Adipocyte (in vitro differentiated cells): ENCODE measurements at regions not wholly inside any gene's neighbourhood (a gene's known extent, or its start where the extent isn't known, plus 50 kb on each side); places are given as distances from the start of the nearest gene placed in this dataset.

Source experiments
- DNase-seq: peaks from one replicate; pipeline ENCODE4 v3.0.0-alpha.2; 2015; ENCODE audit warnings: low read depth
- H3K27me3 ChIP-seq: replicated peaks from 2 replicates; pipeline ENCODE4 v1.7.0; 2013; ENCODE audit warnings: mild to moderate bottlenecking, low read length, moderate library complexity; ENCODE audit not compliant: control insufficient read depth, insufficient read depth
- H3K36me3 ChIP-seq: 2 replicates; pipeline ENCODE4 v1.7.0; 2013; ENCODE audit warnings: low read length, mild to moderate bottlenecking, moderate library complexity; ENCODE audit not compliant: control insufficient read depth, insufficient read depth, severe bottlenecking
- H3K4me1 ChIP-seq: 2 replicates; pipeline ENCODE4 v1.7.0; 2013; ENCODE audit warnings: mild to moderate bottlenecking, low read length, moderate library complexity; ENCODE audit not compliant: control insufficient read depth, insufficient read depth
- H3K4me3 ChIP-seq: 2 replicates; pipeline ENCODE4 v1.7.0; 2013; ENCODE audit warnings: mild to moderate bottlenecking, low read length, moderate library complexity
- H3K9ac ChIP-seq: 2 replicates; pipeline ENCODE4 v1.7.0; 2013; ENCODE audit warnings: mild to moderate bottlenecking, low read length, moderate library complexity
- H3K9me3 ChIP-seq: 2 replicates; pipeline ENCODE4 v1.7.0; 2013; ENCODE audit warnings: mild to moderate bottlenecking, low read length, moderate library complexity; ENCODE audit not compliant: control insufficient read depth

DNA sequence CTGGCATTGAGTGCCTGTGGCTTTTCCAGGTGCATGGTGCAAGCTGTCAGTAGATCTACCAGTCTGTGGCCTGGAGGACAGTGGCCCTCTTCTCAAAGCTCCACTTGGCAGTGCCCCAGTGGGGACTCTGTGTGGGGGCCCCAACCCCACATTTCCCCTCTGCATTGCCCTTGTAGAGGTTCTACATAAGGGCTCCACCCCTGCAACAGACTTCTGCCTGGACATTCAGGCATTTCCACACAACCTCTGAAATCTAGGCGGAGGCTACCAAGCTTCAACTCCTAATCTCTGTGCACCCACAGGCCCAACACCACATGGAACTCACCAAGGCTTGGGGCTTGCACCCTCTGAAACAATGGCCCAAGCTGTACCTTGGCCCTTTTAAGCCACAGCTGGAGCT, 102.7 kb upstream of the PLEKHG7 start:
- H3K27me3 ChIP-seq = no peaks in the 10 kb centered on the region
- no peak overlapping the region for H3K4me3 ChIP-seq
- no peaks in the 10 kb centered on the region for H3K36me3 ChIP-seq
- H3K9me3 ChIP-seq = no peaks in the 10 kb centered on the region
- H3K4me1 ChIP-seq = peaks cover 32% of the 10 kb centered on the region
- H3K9ac ChIP-seq = no peak overlapping the region
- no peak for DNase-seq

DNA sequence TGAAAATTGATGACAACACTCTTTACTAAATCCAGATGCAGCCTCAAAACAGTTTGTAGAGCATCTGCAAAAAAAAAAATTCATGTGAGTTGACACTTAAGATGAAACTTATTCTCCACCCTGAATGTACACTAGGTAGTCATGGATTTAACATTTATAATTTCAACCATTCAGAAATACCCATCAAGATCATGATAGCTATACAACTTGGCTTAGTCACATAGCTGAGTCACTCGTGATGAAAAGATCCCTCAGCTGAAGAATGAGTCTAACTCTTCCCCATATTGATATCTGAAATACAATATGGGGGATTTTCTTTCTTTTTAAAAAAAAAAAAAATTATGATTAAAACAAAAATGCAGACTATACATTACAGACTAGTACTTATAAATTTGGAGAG, 104.8 kb upstream of the PLEKHG7 start:
- Histone ChIP-seq H3K4me3 (no peak overlapping the region), H3K9ac (no peak overlapping the region), H3K36me3 (no peaks in the 10 kb centered on the region), H3K9me3 (no peaks in the 10 kb centered on the region), H3K4me1 (peaks cover 19% of the 10 kb centered on the region), H3K27me3 (no peaks in the 10 kb centered on the region)
- DNase-seq = peak; percentile 41

DNA sequence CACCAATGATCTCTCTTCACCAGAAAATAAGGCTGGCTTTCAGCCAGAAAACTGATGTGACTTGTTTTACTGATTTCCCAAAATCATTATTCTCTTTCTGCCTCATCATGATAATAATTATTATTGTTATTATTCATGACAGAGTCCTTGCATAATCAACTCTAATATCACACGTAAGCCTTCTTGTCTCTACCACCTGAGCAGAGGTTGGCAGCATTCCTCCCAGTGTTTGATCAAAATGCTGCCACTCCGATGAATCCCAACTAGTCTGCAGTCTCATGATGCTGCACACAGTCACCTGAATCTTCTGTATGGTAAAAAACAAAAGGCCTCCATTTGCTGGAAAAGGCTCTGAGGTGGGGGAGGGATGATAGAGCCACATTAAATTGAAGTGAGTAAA, 105.7 kb upstream of the PLEKHG7 start:
- Histone ChIP-seq H3K36me3 (no peaks in the 10 kb centered on the region), H3K4me1 (peaks cover 10% of the 10 kb centered on the region), H3K27me3 (no peaks in the 10 kb centered on the region), H3K9me3 (no peaks in the 10 kb centered on the region), H3K9ac (no peak overlapping the region), H3K4me3 (no peak overlapping the region)
- no peak for DNase-seq

DNA sequence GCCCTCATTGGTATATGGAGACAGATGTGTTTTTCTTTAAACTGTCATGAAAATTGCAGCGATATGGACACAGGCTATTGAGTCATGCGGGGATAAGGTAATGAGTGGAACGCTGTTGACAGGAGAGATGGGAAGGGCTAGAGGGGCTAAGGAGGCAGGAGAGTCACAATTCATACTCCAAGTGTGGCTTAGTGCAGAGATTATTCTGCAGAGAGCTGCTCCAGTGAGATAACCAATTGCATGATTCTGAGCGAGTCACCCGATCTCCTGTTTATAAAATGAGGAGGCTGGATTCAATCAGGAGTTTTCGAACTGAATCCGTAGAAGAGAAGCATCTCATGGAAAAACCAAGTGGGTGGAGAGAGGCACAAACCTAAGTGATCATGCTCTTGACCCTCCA, 106.4 kb upstream of the PLEKHG7 start:
- DNase-seq = peak; percentile 62

DNA sequence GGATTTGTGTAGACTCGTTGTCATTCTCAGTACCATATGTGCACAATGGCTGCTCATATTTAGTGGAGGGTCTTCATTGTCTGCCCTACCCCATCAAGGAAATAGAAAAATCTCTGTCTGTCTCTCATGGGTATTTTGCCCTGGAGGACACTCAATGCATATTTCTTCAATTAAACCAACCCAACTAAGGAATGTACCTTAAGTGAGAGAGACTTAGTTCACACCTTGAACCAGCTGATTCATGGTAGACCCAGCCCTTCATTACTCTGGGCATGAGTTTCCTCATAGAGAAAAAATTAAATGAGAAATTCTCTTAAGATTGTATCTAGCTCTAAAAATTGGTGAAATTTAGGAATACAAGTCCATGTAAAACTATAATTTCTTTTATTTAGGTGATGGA, 107.1 kb upstream of the PLEKHG7 start:
- H3K9ac ChIP-seq = no peak overlapping the region

More for the DNA sequence above, 106.4 kb upstream of the PLEKHG7 start:
- peaks cover 7% of the 10 kb centered on the region for H3K4me1 ChIP-seq
- no peaks in the 10 kb centered on the region for H3K36me3 ChIP-seq
- H3K27me3 ChIP-seq = no peaks in the 10 kb centered on the region
- no peak overlapping the region for H3K9ac ChIP-seq
- no peaks in the 10 kb centered on the region for H3K9me3 ChIP-seq
- H3K4me3 ChIP-seq = no peak overlapping the region

DNA sequence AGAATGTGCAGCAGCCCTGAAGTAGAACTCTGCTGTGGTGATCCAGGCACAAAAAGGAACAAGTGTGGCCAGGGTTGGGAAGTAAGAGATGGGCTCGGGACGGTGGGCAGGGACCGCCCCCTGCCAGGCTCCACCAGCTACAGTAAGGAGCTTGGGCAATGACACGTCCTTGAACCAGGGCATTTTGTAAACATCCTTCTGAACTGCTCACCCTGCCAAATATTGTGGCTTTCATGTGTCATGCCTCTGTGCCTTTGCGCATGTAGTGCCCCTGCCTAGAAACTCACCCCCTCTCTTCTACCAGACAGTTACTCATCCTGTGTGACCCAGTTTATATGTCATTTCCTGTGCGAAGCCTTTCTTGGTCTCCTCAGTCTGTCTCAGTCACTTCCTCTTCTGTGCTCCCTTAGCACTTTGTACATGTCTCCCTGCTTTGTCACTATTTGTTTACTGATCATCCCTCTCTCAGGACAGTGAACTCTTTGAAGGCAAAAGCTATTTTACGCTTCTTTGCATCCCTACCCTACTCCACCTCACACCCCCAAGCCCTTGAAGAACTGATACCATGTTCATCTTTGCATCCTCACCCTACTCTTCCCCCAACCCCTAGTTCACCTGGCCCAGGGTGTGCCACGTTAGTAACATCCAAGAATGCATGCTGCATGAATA, 108.9 kb upstream of the PLEKHG7 start:
- Histone ChIP-seq H3K36me3 (no peaks in the 10 kb centered on the region), H3K4me1 (peaks cover 7% of the 10 kb centered on the region), H3K4me3 (no peak overlapping the region), H3K27me3 (no peaks in the 10 kb centered on the region), H3K9ac (no peak overlapping the region), H3K9me3 (no peaks in the 10 kb centered on the region)
- peak; percentile 58 for DNase-seq

More for the DNA sequence above, 107.1 kb upstream of the PLEKHG7 start:
- DNase-seq = no peak
- H3K36me3 ChIP-seq = no peaks in the 10 kb centered on the region
- H3K4me1 ChIP-seq = peaks cover 7% of the 10 kb centered on the region
- H3K4me3 ChIP-seq = no peak overlapping the region
- H3K27me3 ChIP-seq = no peaks in the 10 kb centered on the region
- H3K9me3 ChIP-seq = no peaks in the 10 kb centered on the region

DNA sequence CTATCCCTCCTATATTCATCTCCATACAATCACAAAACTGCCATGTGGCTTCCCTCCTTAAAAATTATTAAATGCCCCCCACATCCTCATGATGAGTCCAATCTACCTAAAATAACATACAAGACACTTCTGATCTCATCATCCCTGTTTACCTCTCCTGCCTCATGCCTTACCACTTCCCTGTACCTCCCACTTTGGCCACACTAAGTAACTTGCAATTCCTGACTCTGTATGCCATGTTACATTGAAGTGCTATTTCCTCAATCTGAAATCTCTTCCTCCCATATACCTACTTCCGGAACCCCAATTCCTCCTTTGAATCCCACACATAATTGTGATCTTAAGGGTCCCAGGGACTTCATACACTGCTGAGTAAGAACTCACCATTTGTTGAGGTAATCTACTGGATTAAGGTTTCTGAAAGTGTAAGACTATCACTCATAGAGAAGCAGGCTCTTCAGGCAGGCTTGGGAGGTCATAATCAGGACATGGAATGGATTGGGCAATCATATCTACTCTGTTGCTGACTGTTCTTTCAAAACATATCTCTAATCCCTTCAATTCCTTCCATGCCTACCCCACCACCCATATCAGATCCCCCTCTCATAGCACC, 117.6 kb upstream of the PLEKHG7 start:
- H3K4me3 ChIP-seq = no peak overlapping the region
- DNase-seq = peak; percentile 41
- no peaks in the 10 kb centered on the region for H3K36me3 ChIP-seq
- no peaks in the 10 kb centered on the region for H3K27me3 ChIP-seq
- H3K4me1 ChIP-seq = peaks cover 8% of the 10 kb centered on the region
- no peak overlapping the region for H3K9ac ChIP-seq
- H3K9me3 ChIP-seq = peaks cover 11% of the 10 kb centered on the region

DNA sequence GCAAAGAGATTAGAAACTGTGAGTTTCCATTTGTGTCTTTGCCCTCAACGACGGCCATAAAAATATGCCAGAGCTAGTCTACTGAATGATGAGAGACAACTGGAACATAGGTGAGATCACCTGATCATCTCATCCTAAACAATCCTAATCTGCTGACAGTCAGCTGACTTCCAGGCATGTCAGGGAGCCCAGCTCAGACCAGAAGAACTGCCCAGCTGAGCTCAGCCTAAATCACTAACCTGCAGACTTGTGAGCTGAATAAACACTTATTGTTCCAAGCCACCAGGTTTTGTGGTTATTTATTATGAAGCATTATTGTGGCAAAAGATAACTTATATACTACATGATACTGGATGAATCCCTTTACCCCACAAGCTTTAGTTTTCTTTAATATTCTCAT, 118.9 kb upstream of the PLEKHG7 start:
- Histone ChIP-seq H3K9me3 (peaks cover 11% of the 10 kb centered on the region), H3K36me3 (no peaks in the 10 kb centered on the region), H3K9ac (no peak overlapping the region), H3K27me3 (no peaks in the 10 kb centered on the region), H3K4me3 (no peak overlapping the region), H3K4me1 (peaks cover 8% of the 10 kb centered on the region)
- no peak for DNase-seq

DNA sequence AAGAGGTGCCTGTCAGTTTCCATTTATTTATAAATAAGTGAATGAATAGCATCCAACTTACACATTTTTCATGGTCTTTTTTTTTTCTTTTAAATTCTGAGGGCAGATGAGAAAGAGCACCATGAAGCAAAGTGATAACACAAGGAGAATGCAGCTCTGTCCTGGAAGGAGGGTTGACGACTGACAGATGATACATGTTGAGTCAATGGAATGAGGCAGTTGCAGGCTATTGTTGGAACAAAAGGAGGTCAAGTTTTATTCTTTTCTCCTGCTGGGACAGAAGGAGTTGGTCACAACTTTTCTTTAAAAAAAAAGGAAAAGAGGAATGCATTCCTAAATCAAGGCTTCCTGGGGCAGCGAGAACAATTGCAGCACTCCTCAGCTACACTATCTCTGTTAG, 119.9 kb upstream of the PLEKHG7 start:
- Histone ChIP-seq H3K9ac (no peak overlapping the region), H3K36me3 (no peaks in the 10 kb centered on the region), H3K4me1 (peaks cover 8% of the 10 kb centered on the region), H3K9me3 (peaks cover 11% of the 10 kb centered on the region), H3K4me3 (no peak overlapping the region), H3K27me3 (no peaks in the 10 kb centered on the region)
- no peak for DNase-seq

DNA sequence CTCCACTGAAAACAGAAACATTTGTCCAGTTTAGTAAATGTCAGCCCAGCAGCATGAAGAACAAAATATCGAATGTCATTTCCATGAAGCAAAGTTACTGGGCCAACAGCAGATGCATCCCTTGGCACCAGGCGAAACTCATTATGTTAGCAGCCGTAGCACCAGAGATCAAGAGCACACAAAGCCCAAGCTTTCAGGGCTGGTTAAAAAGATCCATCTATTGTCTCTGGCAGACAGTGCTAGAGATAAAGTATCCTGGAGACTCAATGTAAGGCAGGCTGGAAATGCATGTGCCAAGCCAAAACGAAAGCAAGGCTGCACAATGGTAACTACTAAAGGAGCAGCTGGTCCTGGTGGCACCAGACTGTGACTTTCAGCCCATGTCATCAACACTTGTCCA, 120.3 kb upstream of the PLEKHG7 start:
- Histone ChIP-seq H3K9ac (no peak overlapping the region), H3K9me3 (peaks cover 11% of the 10 kb centered on the region), H3K4me3 (no peak overlapping the region), H3K27me3 (no peaks in the 10 kb centered on the region), H3K36me3 (no peaks in the 10 kb centered on the region), H3K4me1 (peaks cover 8% of the 10 kb centered on the region)
- DNase-seq = no peak

DNA sequence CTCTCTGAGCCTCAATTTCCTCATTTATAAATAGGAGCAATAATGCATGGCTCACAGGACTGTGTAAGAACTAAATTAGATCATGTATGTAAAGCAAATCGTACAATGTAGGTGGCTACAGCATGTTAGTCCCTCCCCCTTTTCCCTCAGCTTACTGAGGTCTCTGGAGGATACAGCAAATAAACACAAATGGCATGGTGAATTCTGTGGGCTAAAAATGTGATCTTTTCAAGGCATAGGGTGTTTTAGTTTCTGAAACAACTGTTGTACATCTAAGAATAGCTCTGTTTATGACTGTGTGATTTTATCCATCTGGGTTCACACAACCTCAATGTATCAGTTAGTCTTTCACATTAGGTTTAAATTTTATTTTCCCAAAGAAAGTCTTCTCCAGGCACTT, 121.2 kb upstream of the PLEKHG7 start:
- Histone ChIP-seq H3K9me3 (peaks cover 11% of the 10 kb centered on the region), H3K36me3 (no peaks in the 10 kb centered on the region), H3K4me1 (peaks cover 8% of the 10 kb centered on the region), H3K27me3 (no peaks in the 10 kb centered on the region), H3K9ac (no peak overlapping the region), H3K4me3 (no peak overlapping the region)
- DNase-seq = no peak
